ENCODE measurements at regions not wholly inside any gene's neighbourhood (a gene's known extent, or its start where the extent isn't known, plus 50 kb on each side); places are given as distances from the start of the nearest gene placed in this dataset.

DNA sequence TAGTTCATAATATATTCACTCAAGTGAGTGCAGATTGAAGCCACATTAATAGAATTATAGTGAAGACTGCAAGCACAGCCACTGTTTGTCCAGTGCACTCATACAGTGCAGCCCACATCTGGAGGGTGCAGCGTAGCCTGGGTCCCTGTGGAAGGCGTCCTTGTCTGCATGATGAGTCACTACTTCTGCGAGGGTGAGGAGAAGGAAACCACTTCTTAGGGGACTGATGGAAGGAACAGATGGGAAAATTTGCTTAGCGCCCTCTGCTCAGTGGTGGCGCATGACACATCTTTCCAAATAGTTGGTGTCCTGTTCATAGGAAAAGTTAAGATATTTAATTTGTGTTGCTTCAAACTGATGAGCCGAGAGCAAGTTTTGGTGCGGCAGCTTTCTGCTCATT, 330.4 kb upstream of the SMIM21 start (continued):
- TF ChIP-seq, protein P1, sequence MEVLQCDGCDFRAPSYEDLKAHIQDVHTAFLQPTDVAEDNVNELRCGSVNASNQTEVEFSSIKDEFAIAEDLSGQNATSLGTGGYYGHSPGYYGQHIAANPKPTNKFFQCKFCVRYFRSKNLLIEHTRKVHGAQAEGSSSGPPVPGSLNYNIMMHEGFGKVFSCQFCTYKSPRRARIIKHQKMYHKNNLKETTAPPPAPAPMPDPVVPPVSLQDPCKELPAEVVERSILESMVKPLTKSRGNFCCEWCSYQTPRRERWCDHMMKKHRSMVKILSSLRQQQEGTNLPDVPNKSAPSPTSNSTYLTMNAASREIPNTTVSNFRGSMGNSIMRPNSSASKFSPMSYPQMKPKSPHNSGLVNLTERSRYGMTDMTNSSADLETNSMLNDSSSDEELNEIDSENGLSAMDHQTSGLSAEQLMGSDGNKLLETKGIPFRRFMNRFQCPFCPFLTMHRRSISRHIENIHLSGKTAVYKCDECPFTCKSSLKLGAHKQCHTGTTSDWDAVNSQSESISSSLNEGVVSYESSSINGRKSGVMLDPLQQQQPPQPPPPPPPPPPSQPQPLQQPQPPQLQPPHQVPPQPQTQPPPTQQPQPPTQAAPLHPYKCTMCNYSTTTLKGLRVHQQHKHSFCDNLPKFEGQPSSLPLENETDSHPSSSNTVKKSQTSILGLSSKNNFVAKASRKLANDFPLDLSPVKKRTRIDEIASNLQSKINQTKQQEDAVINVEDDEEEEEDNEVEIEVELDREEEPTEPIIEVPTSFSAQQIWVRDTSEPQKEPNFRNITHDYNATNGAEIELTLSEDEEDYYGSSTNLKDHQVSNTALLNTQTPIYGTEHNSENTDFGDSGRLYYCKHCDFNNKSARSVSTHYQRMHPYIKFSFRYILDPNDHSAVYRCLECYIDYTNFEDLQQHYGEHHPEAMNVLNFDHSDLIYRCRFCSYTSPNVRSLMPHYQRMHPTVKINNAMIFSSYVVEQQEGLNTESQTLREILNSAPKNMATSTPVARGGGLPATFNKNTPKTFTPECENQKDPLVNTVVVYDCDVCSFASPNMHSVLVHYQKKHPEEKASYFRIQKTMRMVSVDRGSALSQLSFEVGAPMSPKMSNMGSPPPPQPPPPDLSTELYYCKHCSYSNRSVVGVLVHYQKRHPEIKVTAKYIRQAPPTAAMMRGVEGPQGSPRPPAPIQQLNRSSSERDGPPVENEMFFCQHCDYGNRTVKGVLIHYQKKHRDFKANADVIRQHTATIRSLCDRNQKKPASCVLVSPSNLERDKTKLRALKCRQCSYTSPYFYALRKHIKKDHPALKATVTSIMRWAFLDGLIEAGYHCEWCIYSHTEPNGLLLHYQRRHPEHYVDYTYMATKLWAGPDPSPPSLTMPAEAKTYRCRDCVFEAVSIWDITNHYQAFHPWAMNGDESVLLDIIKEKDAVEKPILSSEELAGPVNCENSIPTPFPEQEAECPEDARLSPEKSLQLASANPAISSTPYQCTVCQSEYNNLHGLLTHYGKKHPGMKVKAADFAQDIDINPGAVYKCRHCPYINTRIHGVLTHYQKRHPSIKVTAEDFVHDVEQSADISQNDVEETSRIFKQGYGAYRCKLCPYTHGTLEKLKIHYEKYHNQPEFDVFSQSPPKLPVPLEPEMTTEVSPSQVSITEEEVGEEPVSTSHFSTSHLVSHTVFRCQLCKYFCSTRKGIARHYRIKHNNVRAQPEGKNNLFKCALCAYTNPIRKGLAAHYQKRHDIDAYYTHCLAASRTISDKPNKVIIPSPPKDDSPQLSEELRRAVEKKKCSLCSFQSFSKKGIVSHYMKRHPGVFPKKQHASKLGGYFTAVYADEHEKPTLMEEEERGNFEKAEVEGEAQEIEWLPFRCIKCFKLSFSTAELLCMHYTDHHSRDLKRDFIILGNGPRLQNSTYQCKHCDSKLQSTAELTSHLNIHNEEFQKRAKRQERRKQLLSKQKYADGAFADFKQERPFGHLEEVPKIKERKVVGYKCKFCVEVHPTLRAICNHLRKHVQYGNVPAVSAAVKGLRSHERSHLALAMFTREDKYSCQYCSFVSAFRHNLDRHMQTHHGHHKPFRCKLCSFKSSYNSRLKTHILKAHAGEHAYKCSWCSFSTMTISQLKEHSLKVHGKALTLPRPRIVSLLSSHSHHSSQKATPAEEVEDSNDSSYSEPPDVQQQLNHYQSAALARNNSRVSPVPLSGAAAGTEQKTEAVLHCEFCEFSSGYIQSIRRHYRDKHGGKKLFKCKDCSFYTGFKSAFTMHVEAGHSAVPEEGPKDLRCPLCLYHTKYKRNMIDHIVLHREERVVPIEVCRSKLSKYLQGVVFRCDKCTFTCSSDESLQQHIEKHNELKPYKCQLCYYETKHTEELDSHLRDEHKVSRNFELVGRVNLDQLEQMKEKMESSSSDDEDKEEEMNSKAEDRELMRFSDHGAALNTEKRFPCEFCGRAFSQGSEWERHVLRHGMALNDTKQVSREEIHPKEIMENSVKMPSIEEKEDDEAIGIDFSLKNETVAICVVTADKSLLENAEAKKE (CRISPR knock-in tag; IDR thresholded peaks at IDR 0.05), result no peak
- TF ChIP-seq, protein P2, sequence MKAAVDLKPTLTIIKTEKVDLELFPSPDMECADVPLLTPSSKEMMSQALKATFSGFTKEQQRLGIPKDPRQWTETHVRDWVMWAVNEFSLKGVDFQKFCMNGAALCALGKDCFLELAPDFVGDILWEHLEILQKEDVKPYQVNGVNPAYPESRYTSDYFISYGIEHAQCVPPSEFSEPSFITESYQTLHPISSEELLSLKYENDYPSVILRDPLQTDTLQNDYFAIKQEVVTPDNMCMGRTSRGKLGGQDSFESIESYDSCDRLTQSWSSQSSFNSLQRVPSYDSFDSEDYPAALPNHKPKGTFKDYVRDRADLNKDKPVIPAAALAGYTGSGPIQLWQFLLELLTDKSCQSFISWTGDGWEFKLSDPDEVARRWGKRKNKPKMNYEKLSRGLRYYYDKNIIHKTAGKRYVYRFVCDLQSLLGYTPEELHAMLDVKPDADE (IDR thresholded peaks at IDR 0.05), result no peak
- TF ChIP-seq CREB1 (CRISPR knock-in tag; IDR thresholded peaks at IDR 0.05; ENCODE audit: low read depth) (no peak), EZH2phosphoT487 (IDR thresholded peaks at IDR 0.05; ENCODE audit: unreplicated experiment) (no peak), POLR2AphosphoS5 (IDR thresholded peaks at IDR 0.05; ENCODE audit: low read depth) (no peak), ZNF331 (CRISPR knock-in tag; IDR thresholded peaks at IDR 0.05; ENCODE audit: low read depth) (no peak)
- TF ChIP-seq, protein P3, sequence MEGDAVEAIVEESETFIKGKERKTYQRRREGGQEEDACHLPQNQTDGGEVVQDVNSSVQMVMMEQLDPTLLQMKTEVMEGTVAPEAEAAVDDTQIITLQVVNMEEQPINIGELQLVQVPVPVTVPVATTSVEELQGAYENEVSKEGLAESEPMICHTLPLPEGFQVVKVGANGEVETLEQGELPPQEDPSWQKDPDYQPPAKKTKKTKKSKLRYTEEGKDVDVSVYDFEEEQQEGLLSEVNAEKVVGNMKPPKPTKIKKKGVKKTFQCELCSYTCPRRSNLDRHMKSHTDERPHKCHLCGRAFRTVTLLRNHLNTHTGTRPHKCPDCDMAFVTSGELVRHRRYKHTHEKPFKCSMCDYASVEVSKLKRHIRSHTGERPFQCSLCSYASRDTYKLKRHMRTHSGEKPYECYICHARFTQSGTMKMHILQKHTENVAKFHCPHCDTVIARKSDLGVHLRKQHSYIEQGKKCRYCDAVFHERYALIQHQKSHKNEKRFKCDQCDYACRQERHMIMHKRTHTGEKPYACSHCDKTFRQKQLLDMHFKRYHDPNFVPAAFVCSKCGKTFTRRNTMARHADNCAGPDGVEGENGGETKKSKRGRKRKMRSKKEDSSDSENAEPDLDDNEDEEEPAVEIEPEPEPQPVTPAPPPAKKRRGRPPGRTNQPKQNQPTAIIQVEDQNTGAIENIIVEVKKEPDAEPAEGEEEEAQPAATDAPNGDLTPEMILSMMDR (conservative IDR thresholded peaks at IDR 0.05; ENCODE audit: low read depth in 2 of 2), result no peak

Measured in GM23338 (cell line).